ENCODE measurements at regions not wholly inside any gene's neighbourhood (a gene's known extent, or its start where the extent isn't known, plus 50 kb on each side); places are given as distances from the start of the nearest gene placed in this dataset.

DNA sequence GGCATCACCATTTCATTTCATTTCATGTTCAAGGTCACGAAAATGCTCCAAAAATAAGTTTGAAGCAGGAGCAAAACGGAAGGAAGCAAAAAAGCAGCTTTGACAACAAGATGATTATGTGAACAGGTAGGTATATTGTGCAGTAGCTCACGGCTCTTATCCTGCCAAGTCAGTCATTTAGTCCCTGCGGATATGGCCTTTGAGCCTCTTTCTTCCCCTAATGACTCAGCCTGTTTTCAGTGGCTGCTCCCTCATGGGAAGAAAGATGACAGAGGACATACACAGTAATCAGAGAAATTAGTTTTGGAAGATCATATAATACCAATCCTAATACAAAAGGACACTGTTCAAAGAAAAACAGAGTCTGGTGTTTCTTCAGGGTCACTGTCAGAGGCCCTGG lies 155.8 kb upstream of the GRAMD2B start:
- no peak for TF ChIP-seq CTCF (IDR thresholded peaks at IDR 0.05 in 4 of 5, conservative IDR thresholded peaks at IDR 0.05 in 1 of 5)
- no peak for TF ChIP-seq POLR2A (IDR thresholded peaks at IDR 0.05)

Data from gastrocnemius medialis (tissue), 4 donors.